Left renal pelvis (tissue), 4 donors: ENCODE measurements at regions not wholly inside any gene's neighbourhood (a gene's known extent, or its start where the extent isn't known, plus 50 kb on each side); places are given as distances from the start of the nearest gene placed in this dataset.

Experiments
- DNase-seq, 4 donors: peaks; one replicate each; pipeline ENCODE4 v3.0.0-alpha.2; 2013; ENCODE audit warnings: low read depth in 4 of 4, low spot score in 3 of 4

DNA sequence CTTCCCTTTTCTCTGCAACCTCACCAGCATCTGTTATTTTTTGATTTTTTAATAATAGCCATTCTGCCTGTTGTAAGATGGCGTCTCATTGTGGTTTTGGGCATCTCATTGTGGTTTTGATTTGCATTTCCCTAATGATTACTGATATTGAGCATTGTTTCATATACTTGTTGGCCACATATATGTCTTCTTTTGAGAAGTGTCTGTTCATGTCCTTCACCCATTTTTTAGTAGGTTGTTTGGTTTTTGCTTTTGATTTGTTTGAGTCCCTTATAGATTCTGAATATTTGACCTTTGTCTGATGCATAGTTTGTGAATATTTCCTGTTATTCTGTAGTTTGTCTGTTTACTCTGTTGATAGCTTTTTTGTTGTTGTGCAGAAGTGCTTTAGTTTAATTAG lies 312.2 kb upstream of the TBC1D5 start:
- DNase-seq: no peak

DNA sequence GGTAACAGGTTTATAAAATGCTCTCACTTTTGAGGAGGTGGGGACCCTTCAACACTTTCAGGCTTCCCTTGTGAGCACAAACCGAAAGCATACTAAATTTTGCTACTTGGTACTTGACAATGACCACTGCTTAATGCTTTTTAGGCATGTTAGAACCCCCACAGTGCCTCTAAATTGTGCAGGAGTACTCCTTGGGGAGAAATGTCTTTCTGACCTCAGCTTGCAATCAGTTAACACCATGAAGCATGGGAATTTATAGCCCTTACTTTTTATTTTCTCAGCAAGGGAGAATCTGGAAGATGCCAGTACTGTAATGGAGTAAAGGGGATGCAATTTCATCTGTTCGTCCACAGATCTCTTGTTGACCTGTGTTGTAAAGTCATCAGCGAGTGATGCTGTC lies 308.9 kb upstream of the TBC1D5 start:
- no peak for DNase-seq

GRCh38 chr3:18049096-18049495 lies 306.7 kb upstream of the TBC1D5 start:
- no peak for DNase-seq

- DNase-seq: no peak
Observed at GRCh38 chr3:18047052-18047451, 304.6 kb upstream of the TBC1D5 start.

DNA sequence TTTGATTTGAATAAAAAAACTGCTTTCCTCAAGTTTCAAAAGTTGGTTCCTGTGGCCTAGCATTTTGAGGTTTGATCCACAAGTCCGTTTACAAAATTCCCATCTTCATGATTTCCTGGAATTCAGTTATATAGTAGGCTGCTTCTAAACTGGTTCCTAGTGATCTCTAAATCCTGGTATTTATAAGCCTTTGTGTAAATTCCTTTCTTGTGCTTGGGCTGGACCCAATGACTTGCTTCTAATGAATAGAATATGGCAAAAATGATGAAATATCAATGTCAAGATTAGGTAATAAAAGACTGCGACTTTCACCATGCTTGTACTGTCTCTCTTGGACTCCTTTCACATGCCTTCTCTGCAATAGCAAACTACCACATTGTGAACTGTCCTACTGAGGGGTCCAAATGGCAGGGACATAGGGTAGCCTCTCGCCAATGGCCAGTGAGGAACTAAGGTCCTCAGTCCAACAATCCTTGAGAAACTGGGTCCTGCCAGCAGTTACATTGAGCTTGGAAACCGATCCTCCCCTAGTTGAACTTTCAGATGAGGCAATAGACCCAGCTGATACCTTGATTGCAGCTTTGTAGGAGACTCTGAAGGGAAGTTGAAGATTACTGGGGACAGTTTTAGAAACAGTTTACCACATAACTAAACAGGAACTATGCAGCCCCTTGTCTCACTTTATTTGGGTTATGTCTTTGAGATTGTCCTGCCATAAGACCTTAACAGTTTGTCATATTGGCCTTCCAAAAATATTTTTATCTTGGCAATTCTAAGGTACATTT lies 303.9 kb upstream of the TBC1D5 start:
- no peak for DNase-seq

GRCh38 chr3:18044971-18045880 lies 302.8 kb upstream of the TBC1D5 start:
- DNase-seq: no peak

DNA sequence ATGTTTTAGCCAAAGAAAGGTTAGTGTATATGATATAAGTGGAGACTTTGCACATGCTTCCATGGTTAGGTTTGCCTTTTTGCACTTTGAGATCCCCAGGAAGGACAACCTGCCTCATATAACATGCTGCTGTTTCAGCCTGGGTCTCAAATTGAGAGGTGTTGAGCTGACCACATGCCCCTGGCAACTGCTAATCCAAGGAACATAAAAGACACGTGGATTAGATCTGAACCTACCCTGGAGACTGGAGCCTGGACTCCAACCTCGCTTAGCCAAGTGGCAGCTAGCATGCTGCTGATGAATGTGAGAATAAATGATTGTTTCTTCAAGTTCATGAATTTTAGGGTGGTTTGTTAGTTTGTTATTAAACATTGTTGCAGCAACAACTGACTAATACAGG lies 301.8 kb upstream of the TBC1D5 start:
- DNase-seq: no peak

DNA sequence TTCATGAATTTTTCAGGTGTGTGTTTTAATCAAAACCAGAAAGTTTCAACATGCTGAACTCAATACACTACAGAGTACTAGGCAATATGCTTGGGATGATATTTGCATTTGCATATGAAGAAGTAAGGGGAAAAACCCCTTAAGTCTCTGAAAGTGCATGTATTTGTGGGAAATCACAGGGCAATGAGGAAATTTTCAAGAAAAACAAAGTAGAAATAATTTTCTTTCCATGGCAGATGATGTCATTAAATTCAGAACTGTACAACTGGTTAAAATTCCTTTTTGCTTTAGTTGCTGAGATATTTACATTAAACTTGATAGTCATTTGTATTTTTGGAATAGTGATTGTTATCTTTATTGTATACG lies 294.0 kb upstream of the TBC1D5 start:
- no peak for DNase-seq

DNA sequence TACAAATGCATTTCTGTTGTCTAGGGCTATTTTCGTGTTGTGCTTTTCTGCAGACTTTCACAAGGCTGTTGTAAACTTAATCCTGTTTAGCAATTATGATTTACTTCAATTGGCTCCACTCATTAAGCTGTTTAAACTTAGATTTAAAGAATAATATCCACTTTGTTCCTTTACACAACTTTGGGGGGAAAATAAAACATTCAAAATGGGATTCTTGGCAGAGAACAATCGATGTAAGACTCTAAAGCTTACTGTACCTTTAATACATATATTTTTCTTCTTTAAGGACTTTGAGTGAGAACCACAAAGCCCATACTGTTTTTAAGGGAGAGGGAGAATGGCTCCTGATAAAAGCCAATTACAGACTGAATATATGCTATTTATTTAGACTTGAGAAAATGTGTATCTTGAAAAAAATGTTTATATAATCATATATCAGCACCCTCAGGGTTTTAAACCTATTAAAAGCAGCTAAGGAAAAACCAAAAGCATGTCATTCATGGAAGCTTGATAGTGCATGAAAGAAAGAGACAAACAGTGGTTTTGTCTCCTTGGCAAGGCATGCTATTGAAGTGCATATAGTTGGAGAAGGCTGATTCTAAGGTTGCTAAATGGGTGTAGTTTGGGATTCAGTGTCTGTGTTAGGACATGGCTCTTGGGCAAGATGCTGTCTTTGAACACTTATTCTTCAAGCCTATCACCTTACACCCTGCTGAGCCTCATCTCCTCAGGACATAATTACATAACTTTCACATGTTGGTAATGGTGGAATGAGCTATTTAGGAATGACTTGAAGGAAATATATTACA lies 293.4 kb upstream of the TBC1D5 start:
- no peak for DNase-seq

- DNase-seq: no peak
Observed at GRCh38 chr3:18033581-18034108, 291.2 kb upstream of the TBC1D5 start.

DNA sequence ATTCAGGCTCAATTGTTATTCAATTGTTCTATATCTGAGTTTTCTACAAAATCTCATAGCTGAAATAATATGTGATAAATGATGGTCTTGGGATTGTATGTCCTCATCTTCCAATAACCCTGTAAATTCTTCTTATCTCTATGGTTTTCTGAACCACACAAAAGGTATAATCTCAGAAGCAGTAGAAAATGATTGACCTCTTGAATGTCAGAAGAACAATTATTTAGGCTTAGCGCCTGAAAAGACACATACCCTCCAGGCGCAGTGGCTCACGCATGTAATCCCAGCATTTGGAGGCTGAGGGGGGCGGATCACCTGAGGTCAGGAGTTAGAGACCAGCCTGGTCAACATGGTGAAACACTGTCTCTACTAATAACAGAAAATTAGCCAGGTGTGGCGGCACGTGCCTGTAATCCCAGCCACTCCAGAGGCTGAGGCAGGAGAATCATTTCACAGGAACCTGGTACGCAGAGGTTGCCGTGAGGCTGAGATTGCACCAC lies 288.0 kb upstream of the TBC1D5 start:
- DNase-seq: no peak

DNA sequence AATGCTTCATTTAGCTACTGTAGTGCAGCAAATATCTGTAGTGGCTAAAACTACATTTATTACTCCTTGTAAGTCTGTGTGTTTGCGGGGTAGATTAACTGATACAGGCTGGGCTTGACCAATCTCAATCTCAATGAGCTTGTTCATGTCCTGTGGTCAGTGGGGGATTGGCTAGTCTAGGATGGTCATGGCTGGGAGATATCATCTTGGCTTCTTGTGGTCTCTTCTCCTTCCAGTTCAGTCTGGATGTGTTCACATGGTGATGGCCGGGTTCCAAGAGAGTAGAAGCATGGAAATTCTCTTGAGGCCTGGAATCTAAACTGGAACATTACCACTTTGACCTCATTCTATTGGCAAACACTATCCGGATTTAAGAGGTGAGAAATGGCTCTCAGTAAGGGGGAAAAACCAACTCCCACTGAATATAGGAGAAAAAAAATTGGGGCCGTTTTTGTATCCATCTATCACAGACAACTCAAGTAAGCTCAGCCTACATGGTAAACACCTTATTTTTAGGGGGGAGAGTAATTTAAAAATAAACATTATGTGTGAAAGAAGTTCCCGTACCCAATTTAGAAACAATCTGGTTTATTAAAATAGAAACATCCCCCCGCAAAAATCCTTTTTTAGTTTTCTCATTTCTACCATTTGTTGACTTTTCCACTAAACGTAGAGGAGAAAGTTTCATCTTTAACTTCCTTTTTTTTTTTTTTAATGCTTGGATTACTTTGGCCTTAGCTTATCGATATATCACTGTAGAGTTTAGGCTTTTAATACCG lies 284.9 kb upstream of the TBC1D5 start:
- DNase-seq: no peak

DNA sequence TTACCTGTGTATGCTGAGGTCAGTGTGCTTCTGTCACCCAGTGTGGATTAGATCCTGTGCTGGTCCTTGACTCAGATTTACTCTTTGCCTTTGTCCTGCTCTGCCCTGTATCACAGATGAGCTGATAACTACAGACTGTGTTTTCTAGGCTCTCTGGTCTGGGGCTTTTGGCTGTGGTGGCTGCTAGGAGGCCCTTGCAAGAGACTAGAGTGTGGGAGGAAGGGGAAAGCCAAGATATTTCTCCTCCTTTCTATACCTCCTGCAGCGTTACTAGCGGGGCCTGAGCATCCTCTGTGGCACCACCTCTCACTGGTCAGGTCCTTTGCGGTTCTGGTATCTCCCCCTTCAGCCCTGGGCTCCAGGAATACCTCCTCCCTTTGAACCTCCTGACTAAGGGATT lies 282.3 kb upstream of the TBC1D5 start:
- no peak for DNase-seq

GRCh38 chr3:18019161-18019495 lies 276.7 kb upstream of the TBC1D5 start:
- no peak for DNase-seq

- no peak for DNase-seq
Observed at GRCh38 chr3:18018491-18019160, 276.2 kb upstream of the TBC1D5 start.

DNA sequence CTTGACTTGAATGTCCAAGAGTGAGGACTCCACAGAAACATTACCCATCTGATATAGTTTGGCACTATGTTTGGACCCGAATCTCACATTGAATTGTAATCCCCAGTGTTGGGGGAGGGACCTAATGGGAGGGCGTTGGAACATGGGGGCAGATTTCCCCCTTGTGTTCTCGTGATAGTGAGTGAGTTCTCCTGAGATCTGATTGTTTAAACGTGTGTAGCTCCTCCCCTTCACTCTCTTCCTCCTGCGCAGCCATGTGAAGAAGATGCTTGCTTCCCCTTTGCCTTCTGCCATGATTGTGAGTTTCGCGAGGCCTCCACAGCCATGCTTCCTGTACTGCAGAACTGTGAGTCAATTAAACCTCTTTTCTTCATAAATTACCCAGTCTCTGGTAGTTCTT lies 273.9 kb upstream of the TBC1D5 start:
- DNase-seq: no peak

DNA sequence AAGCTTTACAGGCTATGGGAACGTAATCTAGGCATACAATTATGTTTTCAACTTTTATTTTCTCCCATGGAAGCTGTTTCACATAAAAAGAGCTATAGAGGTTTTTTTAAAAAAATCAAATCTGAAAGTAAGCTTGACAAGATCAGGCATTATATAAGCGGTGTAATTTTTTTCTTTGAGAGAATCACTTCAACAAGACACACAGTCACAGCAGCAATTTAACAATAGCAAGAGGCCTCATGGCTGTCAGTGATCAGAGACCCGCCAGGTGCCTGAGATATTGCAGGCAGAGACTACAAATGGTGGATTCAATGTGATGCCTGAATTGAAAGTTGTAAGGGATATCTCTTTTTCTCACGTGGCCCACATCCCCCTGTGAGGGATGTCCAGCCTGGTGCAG lies 270.5 kb upstream of the TBC1D5 start:
- no peak for DNase-seq

GRCh38 chr3:18012436-18012835 lies 270.0 kb upstream of the TBC1D5 start:
- DNase-seq: no peak

GRCh38 chr3:18011387-18011786 lies 269.0 kb upstream of the TBC1D5 start:
- DNase-seq: no peak

GRCh38 chr3:18010001-18010400 lies 267.6 kb upstream of the TBC1D5 start:
- no peak for DNase-seq
